ENCODE measurements at regions not wholly inside any gene's neighbourhood (a gene's known extent, or its start where the extent isn't known, plus 50 kb on each side); places are given as distances from the start of the nearest gene placed in this dataset.

DNA sequence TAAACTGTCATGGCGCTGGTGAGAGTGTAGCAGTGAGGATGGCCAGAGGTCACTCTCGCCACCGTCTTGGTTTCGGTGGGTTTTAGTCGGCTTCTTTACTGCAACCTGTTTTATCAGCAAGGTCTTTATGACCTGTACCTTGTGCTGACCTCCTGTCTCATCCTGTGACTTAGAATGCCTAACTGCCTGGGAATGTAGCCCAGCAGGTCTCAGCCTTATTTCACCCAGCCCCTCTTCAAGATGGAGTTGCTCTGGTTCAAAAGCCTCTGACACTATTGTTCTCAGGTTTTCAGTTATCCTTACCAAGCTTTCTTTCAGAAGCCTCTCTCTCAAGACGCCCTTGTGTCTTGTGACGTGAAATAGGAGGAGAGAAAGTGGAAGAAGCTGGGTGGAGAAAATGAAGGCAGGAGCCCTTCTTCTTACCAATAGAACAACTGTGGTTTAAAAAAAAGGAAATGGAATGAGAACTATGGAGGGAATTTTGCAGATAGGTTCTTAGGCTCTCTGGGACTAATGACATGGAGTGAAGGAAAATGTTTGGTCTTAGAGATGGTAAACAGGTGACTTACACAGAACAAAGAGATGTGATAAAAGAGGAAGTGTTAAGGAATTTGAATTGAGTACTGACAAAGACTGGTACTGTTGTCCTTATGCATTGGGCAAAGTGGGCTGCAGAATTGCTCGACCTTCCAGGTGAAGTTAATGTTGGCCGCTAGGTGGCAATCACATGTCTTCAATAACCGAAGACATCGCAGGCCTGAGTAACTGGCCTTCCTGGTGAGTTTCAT lies 133.3 kb upstream of the RAI14 start:
- peak overlapping the region; percentile 53 for H3K4me2 ChIP-seq

DNA sequence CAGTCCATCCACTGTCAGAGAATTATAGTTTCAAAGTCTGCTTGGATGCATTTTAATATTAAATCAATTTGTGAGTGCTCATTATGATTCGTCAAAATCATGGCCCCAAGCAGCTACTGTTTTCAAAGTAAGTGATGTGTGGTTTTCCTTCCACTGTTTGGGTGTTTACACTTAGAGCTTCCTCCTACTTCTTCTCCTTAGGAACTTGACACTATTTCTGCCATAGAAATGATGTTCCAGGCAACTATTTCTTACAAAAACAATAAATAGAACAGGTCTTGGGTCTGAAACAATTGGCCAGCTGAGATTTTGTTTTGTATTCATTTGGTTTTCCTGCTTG lies 132.8 kb upstream of the RAI14 start:
- intact Hi-C loops (cut with micrococcal nuclease; ENCODE audit: unreplicated experiment) = loop anchor here (1.0 to 5.0 kb wide), 11 partner anchors 37 to 375 kb away; partner anchors contain the start of genes RAI14 and TTC23L
- no peak overlapping the region for H3K4me3 ChIP-seq
- DNase-seq = no peak
- H3F3A ChIP-seq (ENCODE audit: insufficient read depth, low read depth) = peaks cover 31% of the 10 kb centered on the region; the same call in 1 of the 2 replicates
- no peaks in the 10 kb centered on the region for H3K9me2 ChIP-seq (ENCODE audit: insufficient read depth)
- POLR2A ChIA-PET (ENCODE audit: unreplicated experiment) = interaction anchor here (0.6 to 1.0 kb wide), 5 partner anchors 34 to 213 kb away, joined by 4 to 12 read pairs (median 5); no protein-coding TSS in a partner anchor
- H3K4me2 ChIP-seq = peak overlapping the region; percentile 53
- no peaks in the 10 kb centered on the region for H4K20me1 ChIP-seq (ENCODE audit: insufficient read depth)
- H3K9me3 ChIP-seq (ENCODE audit: insufficient read depth, low read depth) = no peaks in the 10 kb centered on the region
- no peaks in the 10 kb centered on the region for H3K79me2 ChIP-seq (ENCODE audit: low read depth)
- BruUV-seq (replicated peaks) = no TSS peak
- peak overlapping the region; percentile 69 for H3K27ac ChIP-seq
- CTCF ChIA-PET = interaction anchor here (0.6 to 1.3 kb wide), 17 partner anchors 34 to 480 kb away, joined by 3 to 7 read pairs (median 4); partner anchors contain the start of genes RAI14 and TTC23L
- no peak for TF ChIP-seq EZH2 (IDR thresholded peaks at IDR 0.05; ENCODE audit: low read depth)
- TF ChIP-seq, protein P1, sequence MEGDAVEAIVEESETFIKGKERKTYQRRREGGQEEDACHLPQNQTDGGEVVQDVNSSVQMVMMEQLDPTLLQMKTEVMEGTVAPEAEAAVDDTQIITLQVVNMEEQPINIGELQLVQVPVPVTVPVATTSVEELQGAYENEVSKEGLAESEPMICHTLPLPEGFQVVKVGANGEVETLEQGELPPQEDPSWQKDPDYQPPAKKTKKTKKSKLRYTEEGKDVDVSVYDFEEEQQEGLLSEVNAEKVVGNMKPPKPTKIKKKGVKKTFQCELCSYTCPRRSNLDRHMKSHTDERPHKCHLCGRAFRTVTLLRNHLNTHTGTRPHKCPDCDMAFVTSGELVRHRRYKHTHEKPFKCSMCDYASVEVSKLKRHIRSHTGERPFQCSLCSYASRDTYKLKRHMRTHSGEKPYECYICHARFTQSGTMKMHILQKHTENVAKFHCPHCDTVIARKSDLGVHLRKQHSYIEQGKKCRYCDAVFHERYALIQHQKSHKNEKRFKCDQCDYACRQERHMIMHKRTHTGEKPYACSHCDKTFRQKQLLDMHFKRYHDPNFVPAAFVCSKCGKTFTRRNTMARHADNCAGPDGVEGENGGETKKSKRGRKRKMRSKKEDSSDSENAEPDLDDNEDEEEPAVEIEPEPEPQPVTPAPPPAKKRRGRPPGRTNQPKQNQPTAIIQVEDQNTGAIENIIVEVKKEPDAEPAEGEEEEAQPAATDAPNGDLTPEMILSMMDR (conservative IDR thresholded peaks at IDR 0.05) = no peak; the same call in 1 of the 2 replicates
- peaks cover 72% of the 10 kb centered on the region for H3K4me1 ChIP-seq (replicated peaks; ENCODE audit: insufficient read depth)
- H3K27me3 ChIP-seq (ENCODE audit: insufficient read depth, low read depth) = no peaks in the 10 kb centered on the region
- H2AFZ ChIP-seq = 0 out of 2 replicates have a peak overlapping the region, but pooled peaks have one; percentile 7
- no peaks in the 10 kb centered on the region for H3K36me3 ChIP-seq (ENCODE audit: low read depth)

More for the DNA sequence above, 133.3 kb upstream of the RAI14 start:
- no peaks in the 10 kb centered on the region for H4K20me1 ChIP-seq (ENCODE audit: insufficient read depth)
- peak overlapping the region; percentile 69 for H3K27ac ChIP-seq
- peaks cover 72% of the 10 kb centered on the region for H3K4me1 ChIP-seq (replicated peaks; ENCODE audit: insufficient read depth)
- TF ChIP-seq, protein P1 (conservative IDR thresholded peaks at IDR 0.05) = peak; percentile 97
- no peak for TF ChIP-seq EZH2 (IDR thresholded peaks at IDR 0.05; ENCODE audit: low read depth)
- BruUV-seq (replicated peaks) = no TSS peak
- H3K9me3 ChIP-seq (ENCODE audit: insufficient read depth, low read depth) = peaks cover 3% of the 10 kb centered on the region; the same call in 1 of the 2 replicates
- ChIA-PET CTCF (interaction anchor here (0.6 to 1.4 kb wide), 13 partner anchors 34 to 372 kb away, joined by 3 to 7 read pairs (median 4); partner anchors contain the start of genes RAI14 and TTC23L), POLR2A (ENCODE audit: unreplicated experiment) (interaction anchor here (0.9 to 1.0 kb wide), 2 partner anchors 65 to 164 kb away, joined by 4 to 5 read pairs; no protein-coding TSS in a partner anchor)
- DNase-seq = peak; percentile 86 to 87
- no peak overlapping the region for H2AFZ ChIP-seq
- intact Hi-C loops (cut with micrococcal nuclease; ENCODE audit: unreplicated experiment) = loop anchor here (1.0 to 5.0 kb wide), 11 partner anchors 36 to 376 kb away; partner anchors contain the start of genes RAI14 and TTC23L
- no peaks in the 10 kb centered on the region for H3K36me3 ChIP-seq (ENCODE audit: low read depth)
- H3F3A ChIP-seq (ENCODE audit: insufficient read depth, low read depth) = peaks cover 33% of the 10 kb centered on the region; the same call in 1 of the 2 replicates
- H3K9me2 ChIP-seq (ENCODE audit: insufficient read depth) = no peaks in the 10 kb centered on the region
- H3K27me3 ChIP-seq (ENCODE audit: insufficient read depth, low read depth) = no peaks in the 10 kb centered on the region
- H3K4me3 ChIP-seq = no peak overlapping the region
- H3K79me2 ChIP-seq (ENCODE audit: low read depth) = no peaks in the 10 kb centered on the region

DNA sequence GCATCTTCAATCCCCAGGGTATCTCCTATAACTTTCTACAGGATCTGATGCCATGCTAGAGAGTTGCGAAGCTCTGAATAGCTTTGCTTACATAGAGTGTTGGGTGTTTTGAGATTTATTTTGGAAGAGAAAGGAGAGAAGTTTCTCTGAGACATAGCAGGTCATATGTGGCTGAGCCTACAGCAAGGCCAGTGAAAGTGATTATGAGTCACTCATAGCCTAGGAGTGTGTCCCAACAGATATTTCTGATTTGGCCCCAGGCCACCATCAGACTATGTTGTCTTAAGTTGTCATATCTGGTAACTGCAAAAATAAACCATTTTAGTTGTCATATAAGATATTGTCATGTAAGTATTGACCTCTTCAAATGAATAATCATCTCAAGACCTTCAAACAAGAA lies 132.0 kb upstream of the RAI14 start:
- Histone ChIP-seq H2AFZ (no peak overlapping the region), H3K27ac (peak overlapping the region; percentile 69), H3F3A (ENCODE audit: insufficient read depth, low read depth) (peaks cover 31% of the 10 kb centered on the region; the same call in 1 of the 2 replicates), H3K4me3 (no peak overlapping the region), H3K4me1 (replicated peaks; ENCODE audit: insufficient read depth) (peaks cover 75% of the 10 kb centered on the region), H3K27me3 (ENCODE audit: insufficient read depth, low read depth) (no peaks in the 10 kb centered on the region), H4K20me1 (ENCODE audit: insufficient read depth) (no peaks in the 10 kb centered on the region), H3K4me2 (peak overlapping the region; percentile 53), H3K9me2 (ENCODE audit: insufficient read depth) (no peaks in the 10 kb centered on the region), H3K79me2 (ENCODE audit: low read depth) (no peaks in the 10 kb centered on the region), H3K36me3 (ENCODE audit: low read depth) (no peaks in the 10 kb centered on the region), H3K9me3 (ENCODE audit: insufficient read depth, low read depth) (no peaks in the 10 kb centered on the region)
- no TSS peak for BruUV-seq (replicated peaks)
- peak; percentile 29 to 92 for DNase-seq
- intact Hi-C loops (cut with micrococcal nuclease; ENCODE audit: unreplicated experiment) = loop anchor here (5.0 kb wide), 1 partner anchor 298 kb away; no protein-coding TSS in a partner anchor
- POLR2A ChIA-PET (ENCODE audit: unreplicated experiment) = interaction anchor here (0.6 to 0.7 kb wide), 2 partner anchors 35 to 212 kb away, joined by 5 to 12 read pairs; no protein-coding TSS in a partner anchor
- no peak for TF ChIP-seq EZH2 (IDR thresholded peaks at IDR 0.05; ENCODE audit: low read depth)
- TF ChIP-seq, protein P1 (conservative IDR thresholded peaks at IDR 0.05) = no peak
- CTCF ChIA-PET = interaction anchor here (0.7 to 1.3 kb wide), 8 partner anchors 39 to 479 kb away, joined by 3 to 5 read pairs (median 3); no protein-coding TSS in a partner anchor

Data from PC-9 (cell line).